ENCODE measurements at regions not wholly inside any gene's neighbourhood (a gene's known extent, or its start where the extent isn't known, plus 50 kb on each side); places are given as distances from the start of the nearest gene placed in this dataset.

- Histone ChIP-seq H3K4ac (ENCODE audit: low read length) (no peak overlapping the region), H3K9me3 (replicated peaks in 1 of 2; ENCODE audit: control insufficient read depth in 2 of 2, insufficient read depth in 1 of 2, low read depth in 1 of 2, low read length in 2 of 2) (no peaks in the 10 kb centered on the region), H3K14ac (ENCODE audit: low read length) (no peak overlapping the region), H3K9ac (ENCODE audit: low read depth, low read length, poor library complexity) (no peak overlapping the region), H3K4me2 (ENCODE audit: insufficient read depth, low read length, poor library complexity, severe bottlenecking) (no peak overlapping the region), H4K91ac (ENCODE audit: low read depth, low read length, poor library complexity) (no peak overlapping the region), H2BK15ac (ENCODE audit: low read length) (no peak overlapping the region), H2AK5ac (ENCODE audit: low read depth, low read length) (no peak overlapping the region), H4K8ac (ENCODE audit: low read depth, low read length) (no peak overlapping the region), H3K27ac (replicated peaks; ENCODE audit: low read length) (no peak overlapping the region), H2BK12ac (ENCODE audit: low read length) (no peak overlapping the region), H2BK5ac (ENCODE audit: low read length) (no peak overlapping the region), H3K4me3 (ENCODE audit: low read length in 2 of 2) (no peak overlapping the region), H3K18ac (ENCODE audit: low read length) (no peak overlapping the region), H3K79me1 (ENCODE audit: low read depth, low read length) (no peaks in the 10 kb centered on the region), H3K27me3 (ENCODE audit: control insufficient read depth in 3 of 3, insufficient read depth in 3 of 3, low read depth in 1 of 3, low read length in 3 of 3) (peaks cover 0 to 32% (median 0%) of the 10 kb centered on the region in 3 experiments), H2AFZ (ENCODE audit: low read length) (no peak overlapping the region), H3K4me1 (ENCODE audit: control insufficient read depth in 2 of 2, insufficient read depth in 1 of 2, low read depth in 1 of 2, low read length in 2 of 2) (peaks cover 2 to 6% of the 10 kb centered on the region in 2 donors), H2BK120ac (ENCODE audit: low read depth, low read length) (no peak overlapping the region), H3K23ac (ENCODE audit: low read depth, low read length, poor library complexity) (no peak overlapping the region), H3K36me3 (replicated peaks in 1 of 2; ENCODE audit: control insufficient read depth in 2 of 2, insufficient read depth in 2 of 2, low read length in 2 of 2) (no peaks in the 10 kb centered on the region)
- DNase-seq (ENCODE audit: low spot score): no peak
- WGBS, 2 donors (ENCODE audit: extremely low coverage in 2 of 2, insufficient read length in 2 of 2, insufficient replicate concordance in 1 of 2): no CpG with 5 or more reads among the region's 9 CpGs
Measured at GRCh38 chr2:105571445-105571987, 172.7 kb upstream of the FHL2 start.

GRCh38 chr2:105570757-105571156 is 171.9 kb upstream of the FHL2 start:
- DNase-seq (ENCODE audit: low spot score): no peak
- H3K4me1 ChIP-seq (ENCODE audit: control insufficient read depth in 2 of 2, insufficient read depth in 1 of 2, low read depth in 1 of 2, low read length in 2 of 2): peaks cover 1 to 4% of the 10 kb centered on the region in 2 donors
- H3K4me2 ChIP-seq (ENCODE audit: insufficient read depth, low read length, poor library complexity, severe bottlenecking): no peak overlapping the region
- no peak overlapping the region for H3K18ac ChIP-seq (ENCODE audit: low read length)
- peaks cover 0 to 37% (median 0%) of the 10 kb centered on the region in 3 experiments for H3K27me3 ChIP-seq (ENCODE audit: control insufficient read depth in 3 of 3, insufficient read depth in 3 of 3, low read depth in 1 of 3, low read length in 3 of 3)
- no peak overlapping the region for H2BK12ac ChIP-seq (ENCODE audit: low read length)
- no peak overlapping the region for H2BK120ac ChIP-seq (ENCODE audit: low read depth, low read length)
- H4K91ac ChIP-seq (ENCODE audit: low read depth, low read length, poor library complexity): no peak overlapping the region
- H3K9me3 ChIP-seq (replicated peaks in 1 of 2; ENCODE audit: control insufficient read depth in 2 of 2, insufficient read depth in 1 of 2, low read depth in 1 of 2, low read length in 2 of 2): no peaks in the 10 kb centered on the region
- H2BK15ac ChIP-seq (ENCODE audit: low read length): no peak overlapping the region
- H3K14ac ChIP-seq (ENCODE audit: low read length): no peak overlapping the region
- H3K79me1 ChIP-seq (ENCODE audit: low read depth, low read length): no peaks in the 10 kb centered on the region
- no peak overlapping the region for H2AK5ac ChIP-seq (ENCODE audit: low read depth, low read length)
- no peak overlapping the region for H3K4me3 ChIP-seq (ENCODE audit: low read length in 2 of 2)
- no CpG with 5 or more reads among the region's 4 CpGs for WGBS, 2 donors (ENCODE audit: extremely low coverage in 2 of 2, insufficient read length in 2 of 2, insufficient replicate concordance in 1 of 2)
- H3K9ac ChIP-seq (ENCODE audit: low read depth, low read length, poor library complexity): no peak overlapping the region
- H3K23ac ChIP-seq (ENCODE audit: low read depth, low read length, poor library complexity): no peak overlapping the region
- H2BK5ac ChIP-seq (ENCODE audit: low read length): no peak overlapping the region
- H3K4ac ChIP-seq (ENCODE audit: low read length): no peak overlapping the region
- H4K8ac ChIP-seq (ENCODE audit: low read depth, low read length): no peak overlapping the region
- no peaks in the 10 kb centered on the region for H3K36me3 ChIP-seq (replicated peaks in 1 of 2; ENCODE audit: control insufficient read depth in 2 of 2, insufficient read depth in 2 of 2, low read length in 2 of 2)
- H3K27ac ChIP-seq (replicated peaks; ENCODE audit: low read length): no peak overlapping the region
- no peak overlapping the region for H2AFZ ChIP-seq (ENCODE audit: low read length)

GRCh38 chr2:105570326-105570725 is 171.5 kb upstream of the FHL2 start:
- Histone ChIP-seq H3K4ac (ENCODE audit: low read length) (no peak overlapping the region), H4K8ac (ENCODE audit: low read depth, low read length) (no peak overlapping the region), H3K27ac (replicated peaks; ENCODE audit: low read length) (no peak overlapping the region), H2BK12ac (ENCODE audit: low read length) (no peak overlapping the region), H3K36me3 (replicated peaks in 1 of 2; ENCODE audit: control insufficient read depth in 2 of 2, insufficient read depth in 2 of 2, low read length in 2 of 2) (no peaks in the 10 kb centered on the region), H2BK15ac (ENCODE audit: low read length) (no peak overlapping the region), H3K14ac (ENCODE audit: low read length) (no peak overlapping the region), H3K27me3 (ENCODE audit: control insufficient read depth in 3 of 3, insufficient read depth in 3 of 3, low read depth in 1 of 3, low read length in 3 of 3) (peaks cover 0 to 37% (median 0%) of the 10 kb centered on the region in 3 experiments), H3K79me1 (ENCODE audit: low read depth, low read length) (no peaks in the 10 kb centered on the region), H3K23ac (ENCODE audit: low read depth, low read length, poor library complexity) (no peak overlapping the region), H3K9ac (ENCODE audit: low read depth, low read length, poor library complexity) (no peak overlapping the region), H2AK5ac (ENCODE audit: low read depth, low read length) (no peak overlapping the region), H3K18ac (ENCODE audit: low read length) (peak overlapping the region; percentile 21), H2BK5ac (ENCODE audit: low read length) (no peak overlapping the region), H3K4me3 (ENCODE audit: low read length in 2 of 2) (no peak overlapping the region), H3K9me3 (replicated peaks in 1 of 2; ENCODE audit: control insufficient read depth in 2 of 2, insufficient read depth in 1 of 2, low read depth in 1 of 2, low read length in 2 of 2) (no peaks in the 10 kb centered on the region), H2AFZ (ENCODE audit: low read length) (no peak overlapping the region), H3K4me1 (ENCODE audit: control insufficient read depth in 2 of 2, insufficient read depth in 1 of 2, low read depth in 1 of 2, low read length in 2 of 2) (peaks cover 1 to 4% of the 10 kb centered on the region in 2 donors), H3K4me2 (ENCODE audit: insufficient read depth, low read length, poor library complexity, severe bottlenecking) (no peak overlapping the region), H4K91ac (ENCODE audit: low read depth, low read length, poor library complexity) (no peak overlapping the region), H2BK120ac (ENCODE audit: low read depth, low read length) (no peak overlapping the region)
- DNase-seq (ENCODE audit: low spot score): no peak
- WGBS, 2 donors (ENCODE audit: extremely low coverage in 2 of 2, insufficient read length in 2 of 2, insufficient replicate concordance in 1 of 2): no CpG with 5 or more reads among the region's 8 CpGs

GRCh38 chr2:105569606-105570005 is 170.8 kb upstream of the FHL2 start:
- no CpG with 5 or more reads among the region's 6 CpGs for WGBS, 2 donors (ENCODE audit: extremely low coverage in 2 of 2, insufficient read length in 2 of 2, insufficient replicate concordance in 1 of 2)
- no peak overlapping the region for H2BK15ac ChIP-seq (ENCODE audit: low read length)
- peaks cover 1 to 4% of the 10 kb centered on the region in 2 donors for H3K4me1 ChIP-seq (ENCODE audit: control insufficient read depth in 2 of 2, insufficient read depth in 1 of 2, low read depth in 1 of 2, low read length in 2 of 2)
- no peak overlapping the region for H2AFZ ChIP-seq (ENCODE audit: low read length)
- H3K79me1 ChIP-seq (ENCODE audit: low read depth, low read length): no peaks in the 10 kb centered on the region
- no peak overlapping the region for H3K23ac ChIP-seq (ENCODE audit: low read depth, low read length, poor library complexity)
- H3K4me3 ChIP-seq (ENCODE audit: low read length in 2 of 2): no peak overlapping the region
- no peak overlapping the region for H2BK120ac ChIP-seq (ENCODE audit: low read depth, low read length)
- no peak overlapping the region for H3K14ac ChIP-seq (ENCODE audit: low read length)
- H3K36me3 ChIP-seq (replicated peaks in 1 of 2; ENCODE audit: control insufficient read depth in 2 of 2, insufficient read depth in 2 of 2, low read length in 2 of 2): no peaks in the 10 kb centered on the region
- no peak overlapping the region for H2BK5ac ChIP-seq (ENCODE audit: low read length)
- no peak overlapping the region for H3K18ac ChIP-seq (ENCODE audit: low read length)
- no peak overlapping the region for H3K9ac ChIP-seq (ENCODE audit: low read depth, low read length, poor library complexity)
- no peak overlapping the region for H3K4ac ChIP-seq (ENCODE audit: low read length)
- no peak overlapping the region for H3K27ac ChIP-seq (replicated peaks; ENCODE audit: low read length)
- no peak overlapping the region for H3K4me2 ChIP-seq (ENCODE audit: insufficient read depth, low read length, poor library complexity, severe bottlenecking)
- H2AK5ac ChIP-seq (ENCODE audit: low read depth, low read length): no peak overlapping the region
- no peaks in the 10 kb centered on the region for H3K9me3 ChIP-seq (replicated peaks in 1 of 2; ENCODE audit: control insufficient read depth in 2 of 2, insufficient read depth in 1 of 2, low read depth in 1 of 2, low read length in 2 of 2)
- DNase-seq (ENCODE audit: low spot score): no peak
- no peak overlapping the region for H4K8ac ChIP-seq (ENCODE audit: low read depth, low read length)
- no peak overlapping the region for H4K91ac ChIP-seq (ENCODE audit: low read depth, low read length, poor library complexity)
- peaks cover 0 to 31% (median 0%) of the 10 kb centered on the region in 3 experiments for H3K27me3 ChIP-seq (ENCODE audit: control insufficient read depth in 3 of 3, insufficient read depth in 3 of 3, low read depth in 1 of 3, low read length in 3 of 3)
- H2BK12ac ChIP-seq (ENCODE audit: low read length): no peak overlapping the region
